ENCODE measurements at regions not wholly inside any gene's neighbourhood (a gene's known extent, or its start where the extent isn't known, plus 50 kb on each side); places are given as distances from the start of the nearest gene placed in this dataset.

DNA sequence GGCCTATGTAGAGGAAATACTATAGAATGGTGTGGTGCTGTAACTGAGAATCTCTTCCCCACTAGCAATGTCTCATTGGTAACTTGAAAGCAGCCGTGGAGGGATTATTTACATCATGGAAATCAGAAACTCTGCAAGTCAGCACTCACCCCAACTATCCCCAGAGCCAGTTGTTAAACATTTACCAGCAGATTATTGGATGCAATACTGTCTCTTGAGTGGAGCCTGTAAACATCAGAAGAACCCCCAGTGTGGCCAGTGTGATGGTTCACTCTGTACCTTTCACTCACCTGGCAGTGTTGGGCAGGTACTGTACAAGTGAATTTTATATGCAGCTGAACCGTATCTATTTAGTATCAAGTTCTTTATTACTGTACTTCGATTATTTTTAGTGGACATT lies 299.8 kb upstream of the SALL1 start:
- ATAC-seq (ENCODE audit: low read depth) (no peak), DNase-seq (no peak)
- BruUV-seq (replicated peaks) = no TSS peak
- Histone ChIP-seq H4K20me1 (ENCODE audit: insufficient read depth, low read length) (no peaks in the 10 kb centered on the region), H2BK15ac (ENCODE audit: low read depth, low read length) (no peak overlapping the region), H2AFZ (replicated peaks; ENCODE audit: low read length, poor library complexity) (no peak overlapping the region), H2BK20ac (ENCODE audit: low read depth, low read length) (no peak overlapping the region), H3K23ac (ENCODE audit: low read depth, low read length) (no peak overlapping the region), H3K14ac (replicated peaks; ENCODE audit: low read depth, low read length) (no peak overlapping the region), H3K9ac (ENCODE audit: low read depth, low read length) (no peak overlapping the region), H2BK5ac (ENCODE audit: low read depth, low read length, poor library complexity, severe bottlenecking) (no peak overlapping the region), H3K9me3 (ENCODE audit: control insufficient read depth, insufficient read depth, low read length) (no peaks in the 10 kb centered on the region), H3K9me1 (ENCODE audit: insufficient read depth, low read length) (no peaks in the 10 kb centered on the region), H2AK5ac (ENCODE audit: low read depth, low read length) (no peak overlapping the region), H3K27me3 (ENCODE audit: control insufficient read depth, insufficient read depth, low read length) (no peaks in the 10 kb centered on the region), H4K8ac (ENCODE audit: low read depth in 2 of 2, low read length in 2 of 2) (no peak overlapping the region), H3K4ac (ENCODE audit: low read depth, low read length) (no peak overlapping the region), H2BK120ac (ENCODE audit: low read depth, low read length) (no peak overlapping the region), H3K4me2 (ENCODE audit: low read depth, low read length) (no peak overlapping the region), H4K5ac (ENCODE audit: low read depth, low read length) (no peak overlapping the region), H2AK9ac (replicated peaks; ENCODE audit: low read depth, low read length, poor library complexity) (no peak overlapping the region), H3K4me1 (ENCODE audit: control insufficient read depth, insufficient read depth, low read length) (no peaks in the 10 kb centered on the region), H4K91ac (ENCODE audit: insufficient read depth, low read depth, low read length) (no peak overlapping the region), H3K36me3 (ENCODE audit: control insufficient read depth, insufficient read depth, low read length) (no peaks in the 10 kb centered on the region), H3K56ac (ENCODE audit: extremely low read depth, insufficient read depth, low read length) (no peak overlapping the region), H3K4me3 (ENCODE audit: insufficient read depth, low read depth, low read length) (no peak overlapping the region), H3K27ac (ENCODE audit: insufficient read depth, low read length) (no peak overlapping the region), H3K18ac (ENCODE audit: low read depth, low read length) (no peak overlapping the region), H3K79me1 (ENCODE audit: low read depth in 1 of 2, low read length in 2 of 2) (no peaks in the 10 kb centered on the region)
- dilution Hi-C loops (cut with HindIII; ENCODE audit: low sequenced_read_pairs, unreplicated experiment) (no loop called here), intact Hi-C loops (cut with micrococcal nuclease) (no loop called here), in situ Hi-C loops (cut with MboI; ENCODE audit: low sequenced_read_pairs) (no loop called here)
- TF ChIP-seq, protein P1, sequence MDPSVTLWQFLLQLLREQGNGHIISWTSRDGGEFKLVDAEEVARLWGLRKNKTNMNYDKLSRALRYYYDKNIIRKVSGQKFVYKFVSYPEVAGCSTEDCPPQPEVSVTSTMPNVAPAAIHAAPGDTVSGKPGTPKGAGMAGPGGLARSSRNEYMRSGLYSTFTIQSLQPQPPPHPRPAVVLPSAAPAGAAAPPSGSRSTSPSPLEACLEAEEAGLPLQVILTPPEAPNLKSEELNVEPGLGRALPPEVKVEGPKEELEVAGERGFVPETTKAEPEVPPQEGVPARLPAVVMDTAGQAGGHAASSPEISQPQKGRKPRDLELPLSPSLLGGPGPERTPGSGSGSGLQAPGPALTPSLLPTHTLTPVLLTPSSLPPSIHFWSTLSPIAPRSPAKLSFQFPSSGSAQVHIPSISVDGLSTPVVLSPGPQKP (IDR thresholded peaks at IDR 0.05; ENCODE audit: borderline replicate concordance, low read depth, low read length) = no peak
- TF ChIP-seq BHLHE40 (IDR thresholded peaks at IDR 0.05; ENCODE audit: low read depth, low read length) (no peak), MAFK (IDR thresholded peaks at IDR 0.05; ENCODE audit: low read depth, low read length) (no peak), CHD1 (IDR thresholded peaks at IDR 0.05; ENCODE audit: low read depth, low read length) (no peak), RAD21 (IDR thresholded peaks at IDR 0.05; ENCODE audit: low read length) (no peak)
- WGBS, 2 experiments (ENCODE audit: extremely low coverage in 2 of 2, insufficient read length in 1 of 2) = no CpG with 5 or more reads among the region's 3 CpGs
- ChIA-PET CTCF (interaction anchor here (1.4 kb wide), 1 partner anchor 8 kb away, joined by 3 read pairs; no protein-coding TSS in a partner anchor), POLR2A (ENCODE audit: unreplicated experiment) (no interaction called here)

Measured in IMR-90 (cell line).